Lower lobe of right lung (tissue), 2 donors: ENCODE measurements at regions not wholly inside any gene's neighbourhood (a gene's known extent, or its start where the extent isn't known, plus 50 kb on each side); places are given as distances from the start of the nearest gene placed in this dataset.
A peak's percentile ranks its signal among the peaks of the same experiment; 100 is the strongest.

Experiments
- ATAC-seq, 2 donors: fragments of 200-7000 bp; cut with Tn5 transposase; one replicate each; pipeline ENCODE4 v1.9.1; 2020 to 2022; ENCODE audit warnings: mild to moderate bottlenecking in 2 of 2, moderate library complexity in 2 of 2
- DNase-seq: peaks from one replicate; pipeline ENCODE4 v3.0.0-alpha.2; 2020
- H3K27ac ChIP-seq: fragments of 200-600 bp; one replicate; pipeline ENCODE4 v1.8.0; 2022
- H3K27me3 ChIP-seq: fragments of 200-600 bp; one replicate; pipeline ENCODE4 v1.8.0; 2022; ENCODE audit warnings: low read depth
- H3K36me3 ChIP-seq: fragments of 200-600 bp; one replicate; pipeline ENCODE4 v1.8.0; 2022; ENCODE audit warnings: mild to moderate bottlenecking
- H3K4me1 ChIP-seq: fragments of 200-600 bp; one replicate; pipeline ENCODE4 v1.8.0; 2022
- H3K4me3 ChIP-seq: fragments of 200-600 bp; one replicate; pipeline ENCODE4 v1.8.0; 2022; ENCODE audit warnings: mild to moderate bottlenecking
- H3K9me3 ChIP-seq: fragments of 200-600 bp; one replicate; pipeline ENCODE4 v1.8.0; 2022
- CTCF ChIP-seq: fragments of 200-600 bp; IDR thresholded peaks from one replicate; pipeline ENCODE4 v1.8.0; 2022; ENCODE audit warnings: antibody characterized with exemption, mild to moderate bottlenecking
- intact Hi-C: fragments of 100-400 bp; cut with DNase I; formaldehyde crosslinking; loops from one replicate; pipeline ENCODE4 v1.11.0; 2022
- donor health status: DM: no; HTN: yes; CAD: no; lungs with severe emphysema.

GRCh38 chr5:38772471-38772870, 73.3 kb upstream of the OSMR start:
- no peaks in the 10 kb centered on the region for H3K36me3 ChIP-seq
- no peak for DNase-seq
- H3K27me3 ChIP-seq: no peaks in the 10 kb centered on the region
- TF ChIP-seq CTCF: no peak
- intact Hi-C loops: no loop called here
- no peaks in the 10 kb centered on the region for H3K9me3 ChIP-seq
- no peak overlapping the region for H3K4me3 ChIP-seq
- ATAC-seq: no peak
- no peak overlapping the region for H3K27ac ChIP-seq
- H3K4me1 ChIP-seq: no peaks in the 10 kb centered on the region

GRCh38 chr5:38775218-38775840, 70.5 kb upstream of the OSMR start:
- no peak overlapping the region for H3K27ac ChIP-seq
- intact Hi-C loops: no loop called here

GRCh38 chr5:38776149-38776896, 69.5 kb upstream of the OSMR start:
- peaks cover 19% of the 10 kb centered on the region for H3K4me1 ChIP-seq
- H3K27me3 ChIP-seq: no peaks in the 10 kb centered on the region
- ATAC-seq (peak in 1 of 2 donors; percentile 38), DNase-seq (no peak)
- no peak for TF ChIP-seq CTCF
- no peaks in the 10 kb centered on the region for H3K36me3 ChIP-seq
- no peaks in the 10 kb centered on the region for H3K9me3 ChIP-seq
- intact Hi-C loops: no loop called here
- no peak overlapping the region for H3K27ac ChIP-seq
- H3K4me3 ChIP-seq: no peak overlapping the region

More at GRCh38 chr5:38775218-38775840, 70.5 kb upstream of the OSMR start:
- Histone ChIP-seq H3K36me3 (no peaks in the 10 kb centered on the region), H3K9me3 (no peaks in the 10 kb centered on the region), H3K4me3 (no peak overlapping the region), H3K4me1 (peaks cover 9% of the 10 kb centered on the region), H3K27me3 (no peaks in the 10 kb centered on the region)
- TF ChIP-seq CTCF: no peak
- DNase-seq (no peak), ATAC-seq (no peak)

GRCh38 chr5:38777111-38777510, 68.7 kb upstream of the OSMR start:
- TF ChIP-seq CTCF: no peak
- ATAC-seq: no peak
- intact Hi-C loops: no loop called here

GRCh38 chr5:38780316-38780715, 65.5 kb upstream of the OSMR start:
- Histone ChIP-seq H3K27ac (no peak overlapping the region), H3K4me3 (no peak overlapping the region), H3K27me3 (no peaks in the 10 kb centered on the region), H3K9me3 (no peaks in the 10 kb centered on the region), H3K36me3 (no peaks in the 10 kb centered on the region), H3K4me1 (peaks cover 51% of the 10 kb centered on the region)
- no peak for TF ChIP-seq CTCF
- intact Hi-C loops: no loop called here
- ATAC-seq (no peak), DNase-seq (no peak)

More at GRCh38 chr5:38777111-38777510, 68.7 kb upstream of the OSMR start:
- Histone ChIP-seq H3K27ac (no peak overlapping the region), H3K27me3 (no peaks in the 10 kb centered on the region), H3K4me1 (peaks cover 27% of the 10 kb centered on the region), H3K9me3 (no peaks in the 10 kb centered on the region), H3K36me3 (no peaks in the 10 kb centered on the region), H3K4me3 (no peak overlapping the region)
- DNase-seq: no peak
